ENCODE measurements at regions not wholly inside any gene's neighbourhood (a gene's known extent, or its start where the extent isn't known, plus 50 kb on each side); places are given as distances from the start of the nearest gene placed in this dataset.

- TF ChIP-seq EZH2phosphoT487 (IDR thresholded peaks at IDR 0.05; ENCODE audit: low read depth, severe bottlenecking, unreplicated experiment) (no peak), EZH2 (IDR thresholded peaks at IDR 0.05; ENCODE audit: borderline replicate concordance) (no peak), CTCF (IDR thresholded peaks at IDR 0.05; ENCODE audit: poor library complexity) (no peak)
Observed at GRCh38 chr15:93360976-93361375, 272.0 kb upstream of the RGMA start.

Data from hepatocyte (in vitro differentiated cells).